OCI-LY7 (cell line): ENCODE measurements at regions not wholly inside any gene's neighbourhood (a gene's known extent, or its start where the extent isn't known, plus 50 kb on each side); places are given as distances from the start of the nearest gene placed in this dataset.

ENCODE experiments used
- BruUV-seq: library from RNA; stranded (reverse); fragments of 400-500 nt; replicated peaks from 2 replicates; lab custom pipeline; 2021; lab: Mats Ljungman, UMichigan
- CTCF ChIA-PET: fragments of 300-600 bp; sonication (Branson Sonifier 250); formaldehyde crosslinking; loops from one replicate; lab custom pipeline; 2022; ENCODE audit warnings: antibody characterized with exemption; ENCODE audit not compliant: unreplicated experiment; lab: Charles Lee
- POLR2A ChIA-PET: fragments of 300-600 bp; sonication (Branson Sonifier 250); formaldehyde crosslinking; loops from one replicate; lab custom pipeline; 2022; ENCODE audit warnings: antibody characterized with exemption; lab: Charles Lee
- DNase-seq: peaks from one replicate; pipeline ENCODE4 v3.0.0-alpha.2; 2015; ENCODE audit warnings: low spot score
- H2AFZ ChIP-seq: fragments of 200-600 bp; sonication (generic), shearing (Covaris generic); 2 replicates; pipeline ENCODE4 v1.6.1; 2014; ENCODE audit warnings: mild to moderate bottlenecking, antibody characterized with exemption, low read length, moderate library complexity
- H3K27ac ChIP-seq: fragments of 200-600 bp; sonication (generic); 2 replicates; pipeline ENCODE4 v1.5.1; 2014; ENCODE audit warnings: mixed run types, low read depth, mild to moderate bottlenecking, moderate library complexity, low read length, inconsistent platforms; ENCODE audit not compliant: poor library complexity, severe bottlenecking
- H3K36me3 ChIP-seq: fragments of 200-600 bp; sonication (generic); 2 replicates; pipeline ENCODE4 v1.6.1; 2014; ENCODE audit warnings: mild to moderate bottlenecking, antibody characterized with exemption, low read length, moderate library complexity, mixed read lengths; ENCODE audit not compliant: insufficient read depth
- H3K4me1 ChIP-seq: fragments of 200-600 bp; sonication (generic); 2 replicates; pipeline ENCODE4 v1.5.1; 2014; ENCODE audit warnings: mild to moderate bottlenecking, low read length; ENCODE audit not compliant: insufficient read depth, poor library complexity, severe bottlenecking
- H3K4me2 ChIP-seq: fragments of 200-600 bp; sonication (generic); 2 replicates; pipeline ENCODE4 v1.6.1; 2014; ENCODE audit warnings: mild to moderate bottlenecking, low read length
- H3K4me3 ChIP-seq: fragments of 200-600 bp; sonication (generic); 2 replicates; pipeline ENCODE4 v1.5.1; 2014; ENCODE audit warnings: mild to moderate bottlenecking, low read depth, low read length; ENCODE audit not compliant: poor library complexity, severe bottlenecking
- H3K79me2 ChIP-seq: fragments of 200-600 bp; sonication (generic); 2 replicates; pipeline ENCODE4 v1.6.1; 2016; ENCODE audit warnings: low read depth, mild to moderate bottlenecking, low read length, moderate library complexity, mixed read lengths; ENCODE audit not compliant: insufficient read depth
- H3K9me2 ChIP-seq: fragments of 200-600 bp; sonication (generic); 2 replicates; pipeline ENCODE4 v1.6.1; 2016; ENCODE audit warnings: mild to moderate bottlenecking, low read length, mixed read lengths; ENCODE audit not compliant: insufficient read depth
- H3K9me3 ChIP-seq: fragments of 200-600 bp; sonication (generic); 2 replicates; pipeline ENCODE4 v1.6.1; 2014; ENCODE audit warnings: mild to moderate bottlenecking, mixed run types, low read length, mixed read lengths
- H4K20me1 ChIP-seq: fragments of 200-600 bp; sonication (generic); 2 replicates; pipeline ENCODE4 v1.6.1; 2014; ENCODE audit warnings: mild to moderate bottlenecking, antibody characterized with exemption, low read length, moderate library complexity, mixed read lengths; ENCODE audit not compliant: insufficient read depth
- EZH2phosphoT487 ChIP-seq: fragments of 200-600 bp; sonication (generic); IDR thresholded peaks from 2 replicates; pipeline ENCODE4 v1.6.1; 2018; ENCODE audit warnings: low read depth, borderline replicate concordance, mild to moderate bottlenecking, mixed run types, antibody characterized with exemption, low read length, moderate library complexity, mixed read lengths
- intact Hi-C: fragments of 100-400 bp; cut with micrococcal nuclease; formaldehyde crosslinking; loops from one replicate; pipeline ENCODE4 v1.10.0; 2022; ENCODE audit not compliant: unreplicated experiment
- TF ChIP-seq, protein P1 (sequence below): fragments of 200-600 bp; sonication (generic); conservative IDR thresholded peaks from 2 replicates; pipeline ENCODE4 v1.5.1; 2014; ENCODE audit warnings: mild to moderate bottlenecking, antibody characterized with exemption, low read length, moderate library complexity, mixed read lengths

GRCh38 chr6:78340755-78341154 is 526.6 kb upstream of the IRAK1BP1 start:
- TF ChIP-seq EZH2phosphoT487 = no peak
- TF ChIP-seq, protein P1, sequence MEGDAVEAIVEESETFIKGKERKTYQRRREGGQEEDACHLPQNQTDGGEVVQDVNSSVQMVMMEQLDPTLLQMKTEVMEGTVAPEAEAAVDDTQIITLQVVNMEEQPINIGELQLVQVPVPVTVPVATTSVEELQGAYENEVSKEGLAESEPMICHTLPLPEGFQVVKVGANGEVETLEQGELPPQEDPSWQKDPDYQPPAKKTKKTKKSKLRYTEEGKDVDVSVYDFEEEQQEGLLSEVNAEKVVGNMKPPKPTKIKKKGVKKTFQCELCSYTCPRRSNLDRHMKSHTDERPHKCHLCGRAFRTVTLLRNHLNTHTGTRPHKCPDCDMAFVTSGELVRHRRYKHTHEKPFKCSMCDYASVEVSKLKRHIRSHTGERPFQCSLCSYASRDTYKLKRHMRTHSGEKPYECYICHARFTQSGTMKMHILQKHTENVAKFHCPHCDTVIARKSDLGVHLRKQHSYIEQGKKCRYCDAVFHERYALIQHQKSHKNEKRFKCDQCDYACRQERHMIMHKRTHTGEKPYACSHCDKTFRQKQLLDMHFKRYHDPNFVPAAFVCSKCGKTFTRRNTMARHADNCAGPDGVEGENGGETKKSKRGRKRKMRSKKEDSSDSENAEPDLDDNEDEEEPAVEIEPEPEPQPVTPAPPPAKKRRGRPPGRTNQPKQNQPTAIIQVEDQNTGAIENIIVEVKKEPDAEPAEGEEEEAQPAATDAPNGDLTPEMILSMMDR = no peak
- no peak overlapping the region for H3K27ac ChIP-seq
- H3K36me3 ChIP-seq = no peaks in the 10 kb centered on the region
- H3K9me2 ChIP-seq = no peaks in the 10 kb centered on the region
- BruUV-seq = no TSS peak
- no peak for DNase-seq
- intact Hi-C loops = no loop called here
- H3K9me3 ChIP-seq = no peaks in the 10 kb centered on the region
- H3K4me1 ChIP-seq = no peaks in the 10 kb centered on the region
- no peaks in the 10 kb centered on the region for H4K20me1 ChIP-seq
- H3K79me2 ChIP-seq = no peaks in the 10 kb centered on the region
- no peak overlapping the region for H3K4me3 ChIP-seq
- H3K4me2 ChIP-seq = no peak overlapping the region
- POLR2A ChIA-PET = no interaction called here
- CTCF ChIA-PET = no interaction called here
- no peak overlapping the region for H2AFZ ChIP-seq

- no peaks in the 10 kb centered on the region for H3K9me3 ChIP-seq
- H3K36me3 ChIP-seq = no peaks in the 10 kb centered on the region
- H3K9me2 ChIP-seq = no peaks in the 10 kb centered on the region
- ChIA-PET CTCF (no interaction called here), POLR2A (no interaction called here)
- no peak for TF ChIP-seq EZH2phosphoT487
- TF ChIP-seq, protein P1 = no peak
- H3K79me2 ChIP-seq = no peaks in the 10 kb centered on the region
- no peak overlapping the region for H3K4me3 ChIP-seq
- H3K27ac ChIP-seq = no peak overlapping the region
- BruUV-seq = no TSS peak
- H3K4me1 ChIP-seq = no peaks in the 10 kb centered on the region
- no peak for DNase-seq
- no peak overlapping the region for H2AFZ ChIP-seq
- intact Hi-C loops = no loop called here
- no peaks in the 10 kb centered on the region for H4K20me1 ChIP-seq
- H3K4me2 ChIP-seq = no peak overlapping the region
These were observed 521.5 kb upstream of the IRAK1BP1 start for GRCh38 chr6:78345882-78346281.

DNA sequence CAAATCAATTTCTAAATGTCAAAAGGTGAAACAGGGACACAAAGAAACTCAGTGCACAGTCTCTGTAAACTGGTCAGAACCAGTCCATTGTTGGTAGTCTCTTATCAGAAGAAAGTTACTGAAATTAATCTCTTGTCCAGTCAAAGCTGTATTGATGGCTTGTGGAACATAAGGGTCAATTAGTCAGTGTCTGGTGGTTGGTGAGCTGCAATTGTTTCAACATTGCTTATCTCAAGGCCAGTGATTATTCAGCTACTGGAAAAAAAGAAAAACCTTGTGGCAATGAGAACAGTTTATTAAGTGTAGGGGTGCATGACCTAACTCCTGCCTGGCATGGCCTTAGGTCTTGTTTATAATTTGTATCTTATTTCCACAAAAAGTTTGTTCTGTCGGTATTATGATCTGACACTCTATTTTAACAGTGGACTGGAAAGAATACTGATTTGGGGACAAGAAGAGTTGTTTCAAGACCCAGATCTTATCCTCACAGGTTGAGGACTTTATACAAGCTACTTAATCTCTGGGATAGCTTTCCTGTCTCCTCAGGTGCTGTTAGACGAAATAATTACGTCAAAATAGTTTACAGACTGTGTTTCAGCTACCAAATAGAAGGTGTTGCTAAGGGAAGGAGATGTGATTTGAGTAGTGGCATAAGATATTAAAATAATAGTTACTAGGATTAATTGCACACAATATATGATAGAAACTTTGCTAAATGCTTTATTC is 520.0 kb upstream of the IRAK1BP1 start:
- intact Hi-C loops = no loop called here
- Histone ChIP-seq H3K79me2 (no peaks in the 10 kb centered on the region), H3K4me3 (no peak overlapping the region), H3K27ac (no peak overlapping the region), H3K9me2 (no peaks in the 10 kb centered on the region), H3K9me3 (no peaks in the 10 kb centered on the region), H3K36me3 (no peaks in the 10 kb centered on the region), H3K4me2 (no peak overlapping the region), H3K4me1 (no peaks in the 10 kb centered on the region), H4K20me1 (no peaks in the 10 kb centered on the region), H2AFZ (no peak overlapping the region)
- ChIA-PET POLR2A (interaction anchor here (0.6 to 0.7 kb wide), 2 partner anchors 9 to 78 kb away, joined by 3 read pairs; no protein-coding TSS in a partner anchor), CTCF (no interaction called here)
- no TSS peak for BruUV-seq
- TF ChIP-seq, protein P1 = no peak
- TF ChIP-seq EZH2phosphoT487 = no peak
- no peak for DNase-seq
